DMS53 treated with DMSO at 0.1 percent for 48 hours (cell line): ENCODE measurements at regions not wholly inside any gene's neighbourhood (a gene's known extent, or its start where the extent isn't known, plus 50 kb on each side); places are given as distances from the start of the nearest gene placed in this dataset.
"Not testable (repeated sequence)": the region's sequence is repeated elsewhere in the genome, so short reads cannot be mapped to it uniquely, and the experiment has no call there.

Source experiments
- DNase-seq: peaks from one replicate; lab custom pipeline; 2025; ENCODE audit not compliant: unreplicated experiment; lab: John Stamatoyannopoulos, UW

DNA sequence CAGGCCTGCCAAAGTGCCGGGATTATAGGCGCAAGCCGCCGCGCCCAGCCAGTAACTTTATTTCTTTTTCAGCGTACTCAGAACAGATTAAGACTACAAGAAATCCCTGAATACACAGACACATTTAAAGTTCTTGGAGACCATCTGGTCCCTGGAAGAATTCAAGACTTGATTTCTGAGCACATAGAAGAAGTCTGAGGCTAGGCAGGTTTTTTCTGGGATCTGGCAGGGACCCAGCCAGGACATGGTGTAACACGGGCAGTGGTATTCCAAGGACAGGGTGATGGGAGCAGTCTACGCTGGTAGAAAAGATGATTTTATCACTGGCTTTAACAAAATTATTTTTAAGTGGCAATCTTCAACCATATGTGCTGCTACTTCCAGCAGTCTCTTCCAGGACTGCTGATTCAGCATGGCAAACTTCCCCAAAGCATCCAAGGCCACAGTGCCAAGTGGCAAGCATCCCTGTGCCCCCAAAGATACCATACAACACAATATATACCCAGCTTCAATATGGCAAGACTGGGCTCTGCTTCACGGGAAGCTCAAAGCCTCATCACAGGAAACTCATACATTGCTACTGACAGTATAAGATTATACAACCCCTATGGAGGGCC lies 105.2 kb upstream of the OR5AK2 start:
- DNase-seq: no peak

DNA sequence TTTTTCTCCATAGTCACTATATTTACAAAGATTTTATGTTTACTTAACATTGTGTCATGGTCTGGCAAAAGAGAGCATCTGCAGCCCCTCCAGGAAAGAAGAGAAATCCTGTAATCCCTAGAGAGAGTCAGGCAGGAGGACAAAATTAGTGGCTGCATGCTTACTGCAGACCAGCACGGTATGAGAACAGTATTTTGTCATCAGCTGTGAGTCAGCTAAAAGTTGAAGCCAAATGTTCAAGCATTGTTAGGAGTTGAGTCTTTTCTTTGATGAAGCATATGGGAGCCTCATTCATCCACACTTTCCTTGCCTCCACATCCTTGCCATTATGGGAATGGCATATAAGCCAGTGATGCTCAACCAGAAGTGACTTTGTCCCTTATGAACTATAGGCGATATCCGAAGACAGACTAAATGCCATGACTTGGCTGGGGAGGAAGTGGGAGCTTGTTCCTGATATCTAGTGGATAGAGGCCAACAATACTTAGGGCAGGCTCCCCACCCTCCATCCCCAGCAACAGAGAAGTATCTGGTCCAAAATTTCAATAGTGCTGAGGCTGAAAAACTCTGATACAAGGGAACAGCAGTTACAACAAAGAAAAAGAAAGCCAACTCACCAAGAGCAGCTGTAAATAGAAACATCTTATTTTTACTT lies 112.0 kb upstream of the OR5AK2 start:
- DNase-seq: no peak

DNA sequence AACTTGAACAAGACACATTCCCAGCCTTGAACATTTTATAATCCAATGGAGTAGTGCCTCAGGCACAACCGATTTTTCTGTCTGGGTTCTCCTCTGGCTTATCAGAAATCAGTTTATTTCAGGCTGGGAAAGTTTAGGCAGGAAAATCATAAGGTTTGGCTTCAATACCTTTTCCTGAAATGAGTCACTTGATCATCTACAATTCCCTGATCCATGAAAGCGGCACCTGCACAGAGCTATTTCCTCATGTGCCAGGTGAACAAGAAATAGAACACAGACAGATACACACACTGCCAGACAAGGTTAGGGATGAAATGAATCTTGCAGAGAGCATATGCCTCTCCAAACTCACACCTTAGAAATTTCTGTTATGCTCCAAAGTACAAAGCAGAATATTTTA lies 106.7 kb upstream of the OR9G4 start:
- no peak for DNase-seq

DNA sequence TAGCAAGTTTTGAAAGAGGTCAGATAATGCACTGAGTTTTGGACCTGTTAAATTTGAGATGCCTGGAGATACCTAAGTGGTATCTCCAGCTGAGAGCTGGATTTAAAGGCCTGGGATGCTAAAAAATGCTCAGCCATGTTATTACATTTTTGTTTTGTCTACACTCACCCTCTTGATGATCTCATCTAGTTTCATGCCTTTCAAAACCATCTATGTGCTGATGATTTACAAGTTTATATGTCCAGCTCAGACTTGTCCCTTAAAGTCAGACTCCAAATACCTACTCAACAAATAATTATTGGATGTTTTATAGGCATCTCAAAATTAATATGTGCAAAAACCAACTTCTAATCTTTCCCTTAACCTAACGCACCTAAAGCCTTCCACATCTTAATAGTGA lies 103.6 kb upstream of the OR9G4 start:
- DNase-seq: no peak

DNA sequence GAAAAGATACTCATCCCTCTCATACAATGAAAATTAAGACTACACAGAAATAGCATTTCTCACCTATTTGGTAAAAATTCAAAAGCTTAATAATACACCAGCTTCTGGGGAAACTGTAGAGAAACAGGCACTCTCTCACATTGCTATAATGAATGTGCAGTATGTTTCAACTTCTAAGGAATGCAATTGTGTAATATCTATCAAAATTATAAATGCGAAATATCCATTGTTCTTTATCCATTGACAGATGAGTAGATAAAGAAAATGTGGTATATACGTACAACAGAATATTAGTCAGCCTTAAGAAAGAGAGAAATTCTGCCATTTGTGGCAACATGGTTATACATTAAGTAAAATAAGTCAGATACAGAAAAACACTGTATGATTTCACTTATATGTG lies 101.4 kb upstream of the OR9G4 start:
- DNase-seq: no peak

DNA sequence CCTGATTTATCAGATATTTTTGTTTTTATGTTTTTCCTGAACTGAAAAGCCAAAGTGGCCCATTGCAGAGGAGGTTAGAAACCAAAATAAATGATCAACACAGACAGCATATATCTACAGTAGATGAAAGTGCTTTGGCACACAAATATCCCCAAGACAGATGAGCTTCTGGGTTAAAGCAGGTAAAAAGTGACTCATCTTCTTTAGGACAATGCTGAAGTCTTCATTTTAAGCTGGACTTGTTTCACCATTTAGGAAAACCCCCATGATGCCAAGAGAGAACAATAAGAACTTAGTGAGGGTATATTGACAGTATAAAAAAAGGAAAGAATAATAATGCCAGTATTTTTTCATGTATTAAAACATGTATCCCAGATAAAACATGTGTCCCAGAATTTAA lies 100.8 kb upstream of the OR9G4 start:
- DNase-seq: no peak

DNA sequence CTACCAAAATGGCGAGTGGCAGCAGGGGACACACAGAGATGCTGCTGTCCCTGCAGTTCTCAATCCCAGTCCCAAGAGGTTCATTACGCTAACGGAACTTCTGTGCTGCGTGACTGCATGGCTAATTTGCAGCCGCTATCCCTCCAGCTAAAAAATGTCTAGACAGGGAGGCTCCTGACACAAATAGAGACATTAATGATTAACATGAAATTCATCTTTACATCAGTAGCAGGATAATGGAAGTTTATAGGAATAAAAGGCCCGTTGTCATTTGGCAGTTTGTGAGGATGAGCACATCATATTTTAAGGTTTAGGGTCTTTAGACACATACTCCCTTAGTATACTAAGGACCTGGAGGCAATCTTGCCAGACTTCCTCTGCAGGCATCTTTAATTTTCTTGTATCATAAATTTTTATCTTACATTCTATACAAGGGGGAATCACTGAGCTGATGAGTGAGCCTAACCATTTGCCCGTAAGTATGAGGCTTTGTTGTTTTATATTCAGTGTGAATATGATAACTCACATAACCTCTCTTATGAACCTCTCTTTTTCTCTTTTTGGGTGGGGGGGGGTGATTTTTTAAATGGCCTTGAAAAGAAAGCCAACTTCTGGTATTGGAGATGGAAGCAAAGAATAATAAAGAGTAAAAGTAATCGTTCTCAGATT lies 99.8 kb upstream of the OR9G4 start:
- no peak for DNase-seq

DNA sequence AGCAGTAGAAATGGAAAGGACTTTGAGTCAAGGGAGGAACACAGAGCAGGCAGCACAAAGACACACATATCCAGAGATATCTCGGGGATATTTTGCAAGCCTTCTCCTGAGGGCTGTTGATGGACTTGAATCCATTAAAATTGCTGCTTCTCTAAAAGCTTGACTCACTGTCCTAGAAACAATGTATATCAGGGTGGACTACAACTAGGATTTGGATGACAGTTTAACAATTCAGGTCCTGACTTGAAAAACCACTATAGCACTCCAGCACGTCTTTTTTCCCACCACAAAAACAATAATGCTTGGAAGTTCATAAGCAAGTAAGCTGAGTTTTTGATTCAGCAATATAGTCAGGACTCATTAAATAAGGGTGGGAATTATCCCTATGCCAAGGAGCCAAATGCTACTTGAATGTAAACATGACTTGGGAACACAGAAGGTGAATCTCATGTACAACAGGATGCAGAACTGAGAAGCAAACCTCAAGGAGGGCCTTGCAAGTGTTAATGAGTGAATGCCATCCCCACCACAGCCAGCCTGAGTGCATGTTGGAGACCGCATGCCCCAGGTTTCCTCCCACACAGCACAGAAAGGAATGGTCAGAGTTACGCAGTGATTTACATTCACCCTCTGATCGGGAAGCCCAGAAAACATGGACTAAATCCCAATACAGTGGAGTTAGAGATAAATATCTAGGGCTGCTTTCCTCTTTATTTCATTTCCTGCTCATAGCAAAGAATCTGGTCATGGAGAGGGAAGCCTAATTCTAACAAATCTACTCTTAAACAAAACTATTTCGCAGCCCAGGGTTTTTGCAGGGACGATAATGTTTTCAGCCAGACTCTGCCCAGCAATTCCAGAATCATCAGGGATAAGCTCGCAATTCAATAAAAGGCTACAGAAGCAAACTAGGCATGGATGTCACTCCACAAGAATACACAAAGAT lies 98.4 kb upstream of the OR9G4 start:
- DNase-seq: no peak

DNA sequence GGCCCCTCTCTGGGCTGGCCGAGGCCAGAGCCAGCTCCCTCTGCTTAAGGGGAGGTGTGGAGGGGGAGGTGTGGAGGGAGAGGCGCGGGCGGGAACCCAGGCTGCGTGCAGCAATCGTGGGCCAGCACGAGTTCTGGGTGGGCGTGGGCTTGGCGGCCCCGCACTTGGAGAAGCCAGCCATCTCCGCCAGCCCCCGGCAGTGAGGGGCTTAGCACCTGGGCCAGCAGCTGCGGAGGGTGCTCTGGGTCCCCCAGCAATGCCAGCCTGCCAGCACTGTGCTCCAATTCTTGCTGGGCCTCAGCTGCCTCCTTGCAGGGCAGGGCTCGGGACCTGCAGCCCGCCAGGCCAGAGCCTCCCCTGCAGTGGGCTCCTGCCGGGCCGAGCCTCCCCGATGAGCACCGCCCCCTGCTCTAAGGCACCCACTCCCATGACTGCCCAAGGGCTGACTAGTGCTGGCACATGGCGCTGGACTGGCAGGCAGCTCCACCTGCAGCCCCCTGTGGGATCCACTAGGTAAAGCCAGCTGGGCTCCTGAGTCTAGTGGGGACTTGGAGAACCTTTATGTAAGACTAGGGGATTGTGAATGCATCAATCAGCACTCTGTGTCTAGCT lies 96.7 kb upstream of the OR9G4 start:
- no peak for DNase-seq

DNA sequence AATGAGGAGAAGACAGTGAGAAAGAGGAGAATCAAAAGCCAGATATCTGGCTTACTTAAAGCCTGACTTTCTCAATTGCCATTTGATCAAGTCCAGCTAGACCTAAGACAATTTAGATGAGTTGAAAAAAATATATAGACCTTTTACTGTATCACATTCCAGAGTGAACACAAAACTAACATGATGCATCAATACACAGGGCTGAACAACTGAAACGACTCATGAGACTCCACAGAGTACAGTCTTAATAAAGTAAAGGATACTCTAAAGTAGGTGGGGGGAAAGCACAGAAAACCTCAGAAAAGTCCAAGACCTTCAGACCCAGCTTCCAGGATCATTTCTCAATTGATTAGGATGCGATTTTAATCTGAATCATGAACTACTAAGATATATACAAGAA lies 95.3 kb upstream of the OR9G4 start:
- no peak for DNase-seq

DNA sequence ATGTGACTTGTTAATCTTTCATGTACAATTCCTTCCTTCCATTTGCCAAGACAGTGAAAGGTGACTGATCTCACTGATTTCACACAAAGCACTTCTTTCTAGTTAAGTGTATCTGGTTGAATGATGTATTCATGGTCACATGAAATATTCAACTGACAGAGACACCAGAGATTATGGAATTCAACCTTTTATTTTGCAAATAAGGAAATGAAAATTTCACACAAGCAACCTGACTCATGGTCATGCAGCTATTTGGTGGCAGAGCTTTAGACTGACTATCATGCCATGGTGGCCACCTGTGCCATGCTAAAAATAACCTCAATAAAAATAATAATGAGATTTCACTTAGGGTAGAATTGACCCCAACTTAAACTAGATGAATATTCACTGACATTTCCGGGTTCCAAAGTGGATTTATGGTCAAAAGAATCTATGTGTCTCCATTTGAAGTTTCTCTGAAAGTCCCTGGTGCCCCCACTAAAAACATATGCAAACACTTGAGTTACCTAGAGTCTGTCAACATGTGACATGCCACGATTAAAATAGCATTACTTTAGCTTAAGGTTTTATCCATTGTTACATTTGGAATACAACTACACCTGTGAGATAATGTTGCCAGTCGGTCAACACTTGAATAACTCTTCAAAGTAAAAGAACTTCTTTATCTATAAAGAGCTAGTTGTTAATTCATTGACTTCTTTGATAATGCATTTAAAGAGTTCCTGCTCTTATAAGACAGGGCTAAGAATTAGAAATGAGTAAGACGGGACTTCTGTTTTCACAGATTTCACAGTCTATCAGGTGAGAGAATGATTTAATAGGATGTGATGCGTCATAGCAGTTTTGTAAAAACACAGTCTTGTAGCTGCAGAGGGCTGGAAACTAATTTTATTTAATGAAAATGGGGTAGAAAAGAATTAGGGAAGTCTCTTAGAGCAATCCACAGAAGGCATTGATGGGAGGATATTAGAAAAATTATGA lies 94.6 kb upstream of the OR9G4 start:
- DNase-seq: no peak

DNA sequence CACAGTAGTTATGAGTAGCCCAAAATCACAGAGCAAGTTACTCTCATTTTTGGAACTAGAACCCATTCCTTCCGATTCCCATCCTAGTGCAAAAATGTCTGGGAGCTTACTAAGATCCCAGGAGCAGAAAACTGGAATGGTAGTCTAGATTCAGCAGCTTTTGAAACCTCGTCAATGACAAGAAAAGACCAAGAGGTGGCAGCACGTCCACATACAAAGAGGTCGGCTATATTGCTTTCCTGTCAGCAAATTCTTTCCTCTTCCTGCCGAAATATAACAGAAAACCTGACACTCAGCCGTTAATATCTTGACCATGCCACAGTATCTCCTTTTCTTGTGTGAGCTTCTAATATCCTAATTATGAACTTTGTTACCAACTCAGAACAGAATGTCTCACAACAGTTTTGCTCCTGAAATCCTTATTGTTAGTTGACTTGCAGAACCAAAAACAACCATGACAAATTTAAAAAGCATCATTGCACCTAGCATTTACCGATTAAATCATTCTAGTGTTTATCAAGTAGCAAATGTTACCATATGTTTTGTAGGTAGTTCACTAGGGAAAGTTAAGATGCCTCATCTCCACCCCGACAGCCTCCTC lies 92.8 kb upstream of the OR9G4 start:
- peak; percentile 52 for DNase-seq

DNA sequence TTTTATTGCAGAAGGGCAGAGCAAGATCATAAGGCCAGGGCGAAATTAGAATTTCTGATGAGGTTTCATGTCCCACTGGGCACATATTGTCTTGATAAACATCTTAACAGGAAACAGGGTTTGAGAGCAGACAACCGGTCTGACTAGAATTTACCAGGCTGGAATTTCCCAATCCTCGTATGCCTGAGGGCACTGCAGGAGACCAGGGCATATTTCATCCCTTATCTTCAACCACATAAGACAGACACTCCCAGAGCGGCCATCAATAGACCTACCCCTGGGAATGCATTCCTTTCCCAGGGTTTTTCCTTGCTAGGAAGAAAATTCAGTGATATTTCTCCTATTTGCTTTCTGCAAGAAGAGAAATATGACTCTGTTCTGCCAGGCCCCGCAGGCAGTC lies 78.9 kb upstream of the OR9G4 start:
- not testable (repeated sequence) for DNase-seq

DNA sequence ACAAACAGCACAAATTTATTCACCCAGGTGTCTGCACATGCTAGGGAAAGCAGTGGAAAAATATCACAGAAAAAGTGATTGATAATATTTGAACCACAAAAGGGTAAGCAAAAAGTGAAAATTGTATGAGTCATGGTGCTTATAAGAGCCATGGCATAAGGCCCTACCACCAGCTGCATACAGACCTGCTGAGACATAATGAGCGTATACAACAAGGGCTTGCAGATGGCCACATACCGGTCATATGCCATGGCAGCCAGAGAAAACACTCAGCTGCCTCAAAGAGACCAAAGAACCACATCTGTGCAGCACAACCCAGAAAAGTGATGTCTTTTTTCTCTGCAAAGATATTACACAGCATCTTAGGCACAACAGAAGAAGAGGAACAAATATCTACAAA lies 71.4 kb upstream of the OR9G4 start:
- DNase-seq: no peak

DNA sequence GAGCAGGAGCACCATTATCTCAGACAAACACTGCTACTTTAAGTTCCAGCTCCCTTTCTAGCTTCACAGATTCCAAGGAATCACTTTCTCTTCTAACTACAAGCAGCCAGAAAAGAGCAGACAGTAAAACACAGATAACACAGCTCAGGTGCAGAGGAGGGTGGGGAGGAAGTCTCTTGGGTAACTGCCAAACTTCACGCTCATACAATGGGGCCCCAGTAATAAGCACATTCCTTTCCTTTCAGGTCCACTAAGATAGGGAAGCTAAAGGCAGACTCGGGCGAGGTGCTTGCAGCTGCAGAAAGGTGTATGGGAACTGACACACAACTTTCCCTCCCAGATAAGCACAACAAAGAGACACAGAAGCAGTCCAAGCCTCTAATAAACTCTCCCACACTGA lies 69.2 kb upstream of the OR9G4 start:
- DNase-seq: no peak

DNA sequence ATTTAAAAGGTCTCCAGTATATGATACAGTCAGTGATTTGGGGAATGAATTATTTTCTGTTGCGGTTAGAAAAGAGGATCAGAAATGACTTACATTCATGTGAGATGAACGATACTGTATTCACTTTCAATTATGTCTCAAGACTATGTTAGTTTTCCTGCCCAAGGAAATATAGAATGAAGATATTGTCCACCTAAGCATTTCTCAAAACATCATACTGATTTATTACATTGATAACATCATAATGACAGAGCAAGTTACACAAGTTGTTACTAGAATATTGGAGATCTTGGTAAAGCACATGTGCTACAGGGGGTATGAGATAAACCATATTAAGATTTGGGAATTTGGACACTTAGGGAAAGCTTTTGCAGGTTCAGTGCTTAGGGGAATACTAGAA lies 67.8 kb upstream of the OR9G4 start:
- no peak for DNase-seq

DNA sequence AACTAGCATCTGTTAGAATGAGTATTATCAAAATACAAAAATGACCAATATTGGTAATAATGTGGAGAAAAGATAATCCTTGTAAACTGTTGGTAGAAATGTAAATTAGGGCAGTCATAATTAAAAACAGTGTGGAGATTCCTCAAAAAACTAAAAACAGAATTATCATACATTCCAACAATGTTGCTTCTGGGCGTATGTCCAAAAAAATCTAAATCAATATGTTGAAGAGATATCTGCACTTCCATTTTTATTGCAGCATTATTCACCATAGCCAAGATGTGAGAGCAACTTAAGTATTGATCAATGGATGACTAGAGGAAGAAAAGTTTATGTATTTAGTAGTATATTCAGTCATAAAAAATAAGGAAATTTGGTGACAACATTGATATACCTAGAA lies 59.8 kb upstream of the OR9G4 start:
- DNase-seq: no peak

DNA sequence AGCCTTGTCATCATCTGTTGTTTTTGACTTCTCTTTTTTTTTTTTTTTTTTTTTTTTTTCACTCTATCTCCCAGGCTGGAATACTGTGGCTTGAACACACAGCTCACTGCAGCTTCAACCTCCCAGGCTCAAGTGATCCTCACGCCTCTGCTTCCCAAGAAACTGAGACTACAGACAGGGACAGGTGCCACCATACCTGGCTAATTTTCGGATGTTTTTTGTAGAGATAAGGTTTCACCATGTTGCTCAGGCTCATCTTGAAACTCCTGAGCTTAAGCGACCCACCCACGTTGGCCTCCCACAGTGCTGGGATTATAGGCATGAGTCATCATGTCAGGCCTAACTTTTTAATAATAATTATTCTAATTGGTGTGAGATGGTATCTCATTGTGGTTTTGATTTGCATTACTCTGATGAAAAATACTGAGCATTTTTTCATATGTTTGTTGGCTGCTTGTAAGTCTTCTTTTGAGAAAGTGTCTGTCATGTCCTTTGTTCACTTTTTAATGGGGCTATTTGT lies 51.3 kb upstream of the OR9G4 start:
- no peak for DNase-seq
